Stimulated activated CD8-positive, alpha-beta memory T cell treated with anti-CD3 and anti-CD28 coated beads, Interleukin-7, amount 100 ng/mL, for 4 hours (primary cell): ENCODE measurements at regions not wholly inside any gene's neighbourhood (a gene's known extent, or its start where the extent isn't known, plus 50 kb on each side); places are given as distances from the start of the nearest gene placed in this dataset.

ENCODE experiments used
- DNase-seq, 2 donors: peaks; one replicate each; pipeline ENCODE4 v3.0.0-alpha.2; 2020; ENCODE audit warnings: low read depth in 2 of 2

- no peak for DNase-seq
Measured at GRCh38 chr15:62940755-62941361, 101.7 kb upstream of the TPM1 start.

GRCh38 chr15:62941699-62942098 lies 100.8 kb upstream of the TPM1 start:
- no peak for DNase-seq

DNA sequence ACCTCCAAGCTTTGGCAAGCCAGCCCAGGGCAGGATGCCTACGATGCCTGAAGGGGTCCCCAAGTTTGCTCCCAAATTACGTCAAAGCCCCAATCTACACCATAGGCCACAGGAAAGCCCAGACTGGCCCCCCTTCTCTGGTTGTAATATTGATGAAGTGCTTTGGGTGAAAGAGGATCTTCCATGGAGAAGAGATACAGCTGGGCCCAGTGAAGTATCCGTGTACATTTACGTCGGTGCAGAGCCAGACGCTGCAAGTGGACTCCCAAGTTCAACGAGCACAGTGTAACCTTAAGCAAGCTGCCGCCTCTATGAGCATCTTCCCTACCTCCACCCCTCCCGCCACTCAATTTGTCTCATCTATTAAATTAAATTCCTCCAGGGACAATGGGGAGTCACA lies 100.1 kb upstream of the TPM1 start:
- no peak for DNase-seq

- no peak for DNase-seq
Measured at GRCh38 chr15:62945063-62945462, 97.5 kb upstream of the TPM1 start.

DNA sequence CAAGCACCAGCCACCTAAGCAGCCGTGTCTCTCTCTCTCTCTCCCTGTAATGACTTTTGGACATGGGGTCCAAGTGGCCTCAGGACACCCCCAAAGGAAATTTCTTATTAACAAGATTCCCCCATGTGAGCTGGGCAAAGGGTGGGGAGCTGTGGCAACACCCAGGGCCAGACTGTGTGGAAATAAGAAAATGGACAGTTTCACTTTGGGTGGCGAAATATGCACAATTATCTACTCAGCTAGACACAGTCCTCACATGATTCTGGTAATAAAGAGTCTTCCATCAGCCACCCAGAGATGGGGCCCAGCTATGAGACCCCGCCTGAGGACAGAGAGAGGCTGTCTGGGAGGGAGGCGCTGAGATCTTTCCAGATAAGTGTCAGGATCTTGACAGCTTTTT lies 96.8 kb upstream of the TPM1 start:
- no peak for DNase-seq

DNA sequence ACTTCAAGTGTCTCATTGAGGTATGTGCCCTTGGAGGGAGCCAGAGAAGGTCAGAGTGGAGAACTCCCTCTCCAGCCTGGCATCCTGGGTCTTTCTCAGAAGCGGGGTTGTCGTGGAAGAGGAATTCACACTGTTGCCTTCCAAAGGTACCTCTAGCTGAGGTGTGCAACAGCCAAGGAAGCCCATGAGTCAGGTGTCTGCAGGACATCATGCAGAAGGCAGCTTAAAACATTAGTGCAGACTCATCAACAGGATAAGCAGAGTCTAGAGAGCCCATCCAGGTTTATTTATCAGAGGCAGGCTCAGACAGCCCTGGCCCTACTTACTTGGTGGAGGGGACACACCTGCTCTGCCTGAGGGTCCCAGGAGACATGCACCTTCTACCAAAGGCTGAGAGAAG lies 95.6 kb upstream of the TPM1 start:
- no peak for DNase-seq

DNA sequence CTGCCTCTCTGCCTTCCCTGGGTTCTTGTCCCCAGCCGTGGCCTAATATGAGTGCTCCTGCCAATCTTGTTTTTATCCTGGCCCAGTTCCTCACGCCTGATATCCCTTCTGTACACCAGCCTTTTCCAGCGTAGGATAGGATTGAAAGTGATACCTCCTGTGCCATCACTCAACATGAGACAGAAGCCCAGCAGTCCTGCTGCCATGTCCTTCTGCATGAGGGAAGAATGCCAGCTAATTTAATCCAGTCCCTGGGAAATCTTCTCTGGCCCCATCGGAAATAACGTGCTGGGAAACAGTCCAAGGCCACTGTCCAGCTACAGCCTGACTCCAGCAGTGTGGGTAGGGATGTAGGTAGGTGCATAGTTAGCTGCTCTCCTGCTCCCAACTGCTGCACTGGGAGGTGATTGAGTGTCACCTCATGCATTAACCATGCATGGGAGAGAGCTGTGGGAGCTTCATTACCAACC lies 92.0 kb upstream of the TPM1 start:
- DNase-seq, result no peak

- DNase-seq, result no peak
Measured at GRCh38 chr15:62951481-62951880, 91.1 kb upstream of the TPM1 start.

- no peak for DNase-seq
Measured at GRCh38 chr15:62953021-62953420, 89.5 kb upstream of the TPM1 start.

DNA sequence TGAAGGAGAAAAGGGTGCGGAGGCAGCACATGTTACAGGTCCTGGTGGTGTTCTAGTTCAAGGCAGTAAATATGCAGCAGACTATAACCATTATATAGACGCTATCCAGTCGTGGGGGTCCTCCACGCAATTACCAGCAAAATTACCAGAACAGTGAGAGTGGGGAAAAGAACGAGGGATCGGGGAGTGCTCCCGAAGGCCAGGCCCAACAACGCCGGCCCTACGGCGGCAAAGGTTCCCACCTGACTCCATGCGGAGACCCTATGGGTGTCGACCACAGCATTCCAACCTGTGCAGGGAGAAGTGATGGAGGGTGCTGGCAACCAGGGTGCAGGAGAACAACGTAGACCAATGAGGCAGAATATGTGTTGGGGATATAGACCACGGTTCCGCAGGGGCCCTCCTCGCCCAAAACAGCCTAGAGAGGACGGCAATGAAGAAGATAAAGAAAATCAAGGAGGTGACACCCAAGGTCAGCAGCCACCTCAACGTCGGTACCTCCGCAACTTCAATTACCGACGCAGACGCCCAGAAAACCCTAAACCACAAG lies 89.0 kb upstream of the TPM1 start:
- no peak for DNase-seq

- DNase-seq, result no peak
Measured at GRCh38 chr15:62957130-62957529, 85.4 kb upstream of the TPM1 start.

DNA sequence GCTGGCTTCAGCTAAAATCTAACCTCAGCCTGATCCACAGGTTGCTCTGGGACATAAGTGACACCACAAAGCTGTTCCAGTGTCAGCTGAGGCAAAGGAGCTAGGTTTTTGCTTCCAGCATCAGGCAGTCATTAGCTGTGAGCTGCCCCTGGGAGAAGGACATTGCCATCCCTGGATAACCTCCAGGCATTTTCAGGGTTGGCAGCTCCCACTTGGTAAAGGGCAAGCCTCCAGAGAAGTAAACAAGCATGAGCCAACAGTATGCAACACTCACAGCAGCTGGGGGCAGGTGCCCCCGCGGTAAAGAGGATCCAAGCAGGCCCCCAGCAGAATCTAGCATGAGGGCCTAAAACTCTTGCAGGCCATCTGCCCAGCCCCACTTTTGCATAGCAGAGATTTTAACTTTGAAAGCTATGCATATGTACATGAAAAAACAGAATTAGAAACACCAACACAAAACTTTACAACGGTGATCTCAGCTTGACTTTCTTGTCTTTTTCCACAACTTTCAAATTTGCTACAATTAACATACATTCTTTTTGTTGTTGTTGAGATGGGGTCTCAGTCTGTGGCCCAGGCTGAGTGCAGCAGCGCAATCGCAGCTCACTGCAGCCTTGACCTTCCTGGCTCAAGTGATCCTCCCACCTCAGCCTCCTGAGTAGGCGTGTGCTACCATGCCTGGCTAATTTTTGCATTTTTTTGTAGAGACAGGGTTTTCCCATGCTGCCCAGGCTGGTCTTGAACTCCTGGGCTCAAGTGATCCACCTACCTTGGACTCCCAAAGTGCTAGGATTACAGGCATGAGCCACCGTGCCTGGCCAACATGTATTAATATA lies 83.8 kb upstream of the TPM1 start:
- DNase-seq, result no peak

GRCh38 chr15:62961134-62961533 lies 81.4 kb upstream of the TPM1 start:
- DNase-seq, result no peak

GRCh38 chr15:62962101-62962995 lies 80.2 kb upstream of the TPM1 start:
- no peak for DNase-seq

DNA sequence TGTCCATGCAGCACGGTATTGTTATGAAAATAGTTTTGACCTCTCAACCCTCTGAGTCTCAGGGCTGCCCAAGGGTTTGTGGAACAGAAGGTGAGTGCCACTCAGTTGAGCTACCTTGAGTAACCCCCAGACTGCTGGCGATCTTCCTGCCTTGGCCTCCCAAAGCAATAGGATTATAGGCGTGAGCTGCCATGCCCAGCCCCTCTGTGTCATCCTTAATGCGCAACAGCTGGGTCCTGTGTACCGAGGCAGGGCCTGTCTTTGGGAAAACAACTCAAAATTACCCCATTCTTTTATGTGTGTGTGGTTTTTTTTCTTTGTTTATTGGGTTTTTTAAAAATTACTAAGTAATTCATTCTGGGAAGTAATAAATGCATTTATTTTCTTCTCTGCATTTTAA lies 78.3 kb upstream of the TPM1 start:
- DNase-seq, result no peak

- DNase-seq, result no peak
Measured at GRCh38 chr15:62966294-62967078, 76.1 kb upstream of the TPM1 start.

DNA sequence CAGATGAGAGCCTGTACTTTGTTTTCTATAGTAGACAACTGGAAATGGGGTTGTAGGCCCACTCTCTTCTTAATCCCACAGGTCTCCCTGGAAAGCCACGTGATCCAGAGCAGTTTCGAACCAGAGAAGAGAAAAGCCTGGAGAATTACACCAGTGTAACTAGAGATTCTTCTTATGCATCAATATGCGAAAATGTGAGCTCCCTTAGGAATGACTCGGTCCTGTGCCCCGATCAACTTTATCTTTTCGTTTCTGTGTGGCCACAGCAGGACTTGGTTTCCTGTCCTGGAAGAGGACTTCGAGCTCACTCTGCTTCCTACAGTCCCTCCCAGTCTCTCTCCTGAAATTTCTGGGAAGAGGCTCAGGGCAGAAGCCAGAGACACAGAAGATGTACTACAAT lies 73.8 kb upstream of the TPM1 start:
- DNase-seq, result no peak

DNA sequence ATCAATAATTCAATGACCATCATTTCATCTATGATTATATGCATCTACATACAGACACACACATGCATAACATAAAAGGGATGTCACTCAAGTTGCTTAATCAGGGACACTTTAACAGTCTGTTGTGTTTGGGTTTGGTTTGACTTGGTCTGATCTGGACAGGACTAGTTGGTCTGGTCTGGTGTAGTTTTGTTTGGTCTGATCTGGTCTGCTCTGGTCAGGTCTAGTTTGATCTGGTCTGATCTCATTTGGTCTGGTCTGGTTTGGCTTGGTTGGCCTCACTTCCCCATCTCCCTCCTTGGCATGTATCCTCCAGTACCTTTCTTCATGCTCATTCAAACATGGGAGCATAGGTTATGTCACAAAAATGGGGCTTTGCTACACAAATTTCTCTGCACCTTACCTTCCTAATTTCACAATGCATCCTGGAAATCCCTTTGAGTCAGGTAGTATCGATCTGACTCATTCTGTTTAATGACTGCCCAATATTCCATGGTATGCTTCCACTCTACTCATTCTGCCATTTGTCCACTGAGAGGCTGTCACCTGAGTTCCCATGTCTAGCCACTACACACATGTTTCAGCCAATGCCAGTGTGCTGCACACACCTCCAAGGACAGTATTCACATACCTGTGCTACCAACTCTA lies 73.0 kb upstream of the TPM1 start:
- DNase-seq, result no peak

DNA sequence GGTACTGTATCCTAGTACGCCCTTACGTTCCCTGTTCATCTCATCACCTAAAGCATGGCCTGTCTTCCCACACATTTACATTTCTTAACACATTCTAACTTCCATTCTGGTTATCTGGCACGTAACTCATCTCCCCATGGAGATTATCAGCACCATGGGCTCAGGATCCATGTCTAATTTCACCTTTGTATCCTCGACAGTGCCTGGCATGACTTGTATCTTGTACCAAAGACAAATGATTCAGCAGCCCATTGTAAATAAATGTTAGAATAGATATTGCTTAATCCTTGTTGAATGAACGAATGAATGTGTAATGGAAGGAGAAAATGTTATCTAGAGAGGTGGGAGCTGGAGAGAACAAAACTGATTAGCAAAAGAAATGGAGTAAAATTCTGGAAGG lies 69.7 kb upstream of the TPM1 start:
- no peak for DNase-seq

GRCh38 chr15:62975515-62975914 lies 67.0 kb upstream of the TPM1 start:
- no peak for DNase-seq
